ENCODE measurements at regions not wholly inside any gene's neighbourhood (a gene's known extent, or its start where the extent isn't known, plus 50 kb on each side); places are given as distances from the start of the nearest gene placed in this dataset.

DNA sequence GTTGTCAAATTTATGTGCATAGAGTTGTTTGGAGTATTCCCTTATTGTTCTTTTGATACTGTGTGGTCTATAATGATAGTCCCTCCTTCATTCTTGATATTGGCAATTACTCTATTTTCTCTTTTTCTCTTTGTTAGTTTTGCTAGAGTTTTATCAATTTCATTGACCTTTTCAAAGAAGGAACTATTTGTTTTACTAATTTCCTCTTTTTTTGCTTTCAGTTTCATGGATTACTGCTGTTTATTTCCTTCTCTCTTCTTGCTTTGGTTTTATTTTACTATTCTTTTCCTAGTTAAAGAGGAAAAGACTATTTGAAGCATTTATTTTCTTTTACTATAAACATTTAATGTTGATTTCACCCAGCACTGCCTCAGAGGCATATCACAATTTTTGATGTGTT, 250.9 kb upstream of the PELI2 start:
- no peak overlapping the region for H3K27ac Mint-ChIP-seq (ENCODE audit: unreplicated experiment)
- no peaks in the 10 kb centered on the region for H3K9me3 Mint-ChIP-seq (ENCODE audit: unreplicated experiment)
- H3K4me3 Mint-ChIP-seq (ENCODE audit: unreplicated experiment), result no peak overlapping the region
- H3K4me1 Mint-ChIP-seq (ENCODE audit: unreplicated experiment), result no peaks in the 10 kb centered on the region
- DNase-seq (ENCODE audit: low spot score), result no peak
- H3K36me3 Mint-ChIP-seq (ENCODE audit: low read depth, unreplicated experiment), result peaks cover 12% of the 10 kb centered on the region
- TF ChIP-seq, protein P1, sequence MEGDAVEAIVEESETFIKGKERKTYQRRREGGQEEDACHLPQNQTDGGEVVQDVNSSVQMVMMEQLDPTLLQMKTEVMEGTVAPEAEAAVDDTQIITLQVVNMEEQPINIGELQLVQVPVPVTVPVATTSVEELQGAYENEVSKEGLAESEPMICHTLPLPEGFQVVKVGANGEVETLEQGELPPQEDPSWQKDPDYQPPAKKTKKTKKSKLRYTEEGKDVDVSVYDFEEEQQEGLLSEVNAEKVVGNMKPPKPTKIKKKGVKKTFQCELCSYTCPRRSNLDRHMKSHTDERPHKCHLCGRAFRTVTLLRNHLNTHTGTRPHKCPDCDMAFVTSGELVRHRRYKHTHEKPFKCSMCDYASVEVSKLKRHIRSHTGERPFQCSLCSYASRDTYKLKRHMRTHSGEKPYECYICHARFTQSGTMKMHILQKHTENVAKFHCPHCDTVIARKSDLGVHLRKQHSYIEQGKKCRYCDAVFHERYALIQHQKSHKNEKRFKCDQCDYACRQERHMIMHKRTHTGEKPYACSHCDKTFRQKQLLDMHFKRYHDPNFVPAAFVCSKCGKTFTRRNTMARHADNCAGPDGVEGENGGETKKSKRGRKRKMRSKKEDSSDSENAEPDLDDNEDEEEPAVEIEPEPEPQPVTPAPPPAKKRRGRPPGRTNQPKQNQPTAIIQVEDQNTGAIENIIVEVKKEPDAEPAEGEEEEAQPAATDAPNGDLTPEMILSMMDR (IDR thresholded peaks at IDR 0.05; ENCODE audit: unreplicated experiment), result no peak
- no peaks in the 10 kb centered on the region for H3K27me3 Mint-ChIP-seq (ENCODE audit: unreplicated experiment)

- Mint-ChIP-seq H3K27me3 (ENCODE audit: unreplicated experiment) (no peaks in the 10 kb centered on the region), H3K4me1 (ENCODE audit: unreplicated experiment) (no peaks in the 10 kb centered on the region), H3K36me3 (ENCODE audit: low read depth, unreplicated experiment) (peaks cover 12% of the 10 kb centered on the region), H3K9me3 (ENCODE audit: unreplicated experiment) (no peaks in the 10 kb centered on the region), H3K27ac (ENCODE audit: unreplicated experiment) (no peak overlapping the region), H3K4me3 (ENCODE audit: unreplicated experiment) (no peak overlapping the region)
- TF ChIP-seq, protein P1 (IDR thresholded peaks at IDR 0.05; ENCODE audit: unreplicated experiment), result no peak
- no peak for DNase-seq (ENCODE audit: low spot score)
Measured at GRCh38 chr14:55867719-55868118, 250.5 kb upstream of the PELI2 start.

DNA sequence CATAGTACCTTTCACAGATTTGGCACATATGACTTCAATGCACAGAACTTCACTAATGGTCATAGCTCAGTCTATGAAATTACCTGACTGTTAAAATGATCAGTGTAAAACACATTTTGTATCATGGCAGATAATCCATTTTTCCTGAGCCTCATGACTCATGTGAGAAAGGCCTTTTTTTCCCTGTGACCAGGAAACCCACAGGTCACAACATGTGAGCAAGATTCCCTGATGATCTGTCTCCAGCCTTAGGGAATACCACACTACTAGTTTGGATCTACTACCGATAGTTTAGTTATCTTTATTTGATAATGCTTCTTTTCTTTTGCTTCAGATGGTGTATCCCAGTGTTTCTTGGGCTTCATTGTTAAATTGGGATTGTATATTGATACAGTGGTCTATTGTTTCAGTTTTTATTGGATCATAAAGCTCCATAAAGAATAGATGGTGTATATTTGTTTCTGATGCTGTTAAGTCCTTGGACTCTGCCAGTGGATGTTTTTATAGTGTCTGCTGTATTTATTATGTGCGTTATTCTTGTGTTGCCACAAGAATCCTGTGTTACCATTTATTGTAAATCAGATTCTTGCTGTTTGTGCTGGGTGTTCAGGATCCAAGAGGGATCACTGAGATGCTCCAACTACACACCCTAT, 248.7 kb upstream of the PELI2 start:
- no peak for DNase-seq (ENCODE audit: low spot score)
- Mint-ChIP-seq H3K4me1 (ENCODE audit: unreplicated experiment) (no peaks in the 10 kb centered on the region), H3K27ac (ENCODE audit: unreplicated experiment) (no peak overlapping the region), H3K36me3 (ENCODE audit: low read depth, unreplicated experiment) (peaks cover 3% of the 10 kb centered on the region), H3K4me3 (ENCODE audit: unreplicated experiment) (no peak overlapping the region), H3K9me3 (ENCODE audit: unreplicated experiment) (no peaks in the 10 kb centered on the region), H3K27me3 (ENCODE audit: unreplicated experiment) (no peaks in the 10 kb centered on the region)
- TF ChIP-seq, protein P1 (IDR thresholded peaks at IDR 0.05; ENCODE audit: unreplicated experiment), result no peak

GRCh38 chr14:55873169-55873568, 245.0 kb upstream of the PELI2 start:
- Mint-ChIP-seq H3K36me3 (ENCODE audit: low read depth, unreplicated experiment) (no peaks in the 10 kb centered on the region), H3K9me3 (ENCODE audit: unreplicated experiment) (no peaks in the 10 kb centered on the region), H3K27ac (ENCODE audit: unreplicated experiment) (no peak overlapping the region), H3K4me1 (ENCODE audit: unreplicated experiment) (no peaks in the 10 kb centered on the region), H3K27me3 (ENCODE audit: unreplicated experiment) (no peaks in the 10 kb centered on the region), H3K4me3 (ENCODE audit: unreplicated experiment) (no peak overlapping the region)
- DNase-seq (ENCODE audit: low spot score), result no peak
- TF ChIP-seq, protein P1 (IDR thresholded peaks at IDR 0.05; ENCODE audit: unreplicated experiment), result no peak

DNA sequence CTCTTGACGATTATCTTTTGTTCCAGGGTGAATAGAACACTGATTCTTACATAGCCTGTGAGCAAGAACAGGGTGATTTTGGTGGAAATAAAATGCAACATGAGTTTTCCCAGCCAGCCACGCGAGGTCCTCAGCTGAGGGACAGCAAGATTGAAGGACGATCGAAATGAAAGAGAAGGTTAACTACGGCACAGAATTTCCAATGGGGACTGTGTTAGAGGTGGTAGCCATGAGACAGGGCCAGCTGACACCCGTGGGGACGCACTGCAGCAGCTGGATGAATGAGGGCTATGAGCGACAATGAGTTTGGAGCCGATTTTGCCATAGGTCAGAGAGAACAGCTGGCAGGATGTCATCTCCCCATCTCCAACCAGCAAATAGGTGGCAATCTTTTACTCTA, 243.4 kb upstream of the PELI2 start:
- H3K4me3 Mint-ChIP-seq (ENCODE audit: unreplicated experiment), result no peak overlapping the region
- TF ChIP-seq, protein P1 (IDR thresholded peaks at IDR 0.05; ENCODE audit: unreplicated experiment), result no peak
- peaks cover 4% of the 10 kb centered on the region for H3K4me1 Mint-ChIP-seq (ENCODE audit: unreplicated experiment)
- no peak for DNase-seq (ENCODE audit: low spot score)
- H3K9me3 Mint-ChIP-seq (ENCODE audit: unreplicated experiment), result no peaks in the 10 kb centered on the region
- H3K27me3 Mint-ChIP-seq (ENCODE audit: unreplicated experiment), result no peaks in the 10 kb centered on the region
- no peak overlapping the region for H3K27ac Mint-ChIP-seq (ENCODE audit: unreplicated experiment)
- no peaks in the 10 kb centered on the region for H3K36me3 Mint-ChIP-seq (ENCODE audit: low read depth, unreplicated experiment)
